Caco-2 (cell line): ENCODE measurements at regions not wholly inside any gene's neighbourhood (a gene's known extent, or its start where the extent isn't known, plus 50 kb on each side); places are given as distances from the start of the nearest gene placed in this dataset.
"Not testable (repeated sequence)": the region's sequence is repeated elsewhere in the genome, so short reads cannot be mapped to it uniquely, and the experiment has no call there.

ENCODE experiments used
- BruUV-seq: library from RNA; stranded (reverse); fragments of 400-500 nt; replicated peaks from 2 replicates; lab custom pipeline; 2021; lab: Mats Ljungman, UMichigan
- CTCF ChIA-PET: fragments of 300-600 bp; sonication (Branson Sonifier 250); formaldehyde crosslinking; loops from one replicate; lab custom pipeline; 2022; ENCODE audit warnings: antibody characterized with exemption; lab: Charles Lee
- POLR2A ChIA-PET: fragments of 300-600 bp; sonication (Branson Sonifier 250); formaldehyde crosslinking; loops from one replicate; lab custom pipeline; 2022; ENCODE audit warnings: antibody characterized with exemption; lab: Charles Lee
- DNase-seq, 2 experiments: peaks; one replicate each; pipeline versions ENCODE4 v3.0.0 to v3.0.0-alpha.2; 2020 to 2022
- H3K27me3 ChIP-seq: replicated peaks from 2 replicates; pipeline ENCODE4 v1.6.0; 2011; ENCODE audit warnings: low read length; ENCODE audit not compliant: control insufficient read depth, insufficient read depth
- H3K36me3 ChIP-seq: 2 replicates; pipeline ENCODE4 v1.5.1; 2011; ENCODE audit warnings: low read length; ENCODE audit not compliant: control insufficient read depth, insufficient read depth
- H3K4me1 ChIP-seq: fragments of 250-450 bp; sonication (Bioruptor Pico); 2 replicates; pipeline ENCODE4 v1.5.1; 2020; ENCODE audit warnings: mild to moderate bottlenecking
- H3K4me3 ChIP-seq: 2 replicates; pipeline ENCODE4 v1.5.1; 2011; ENCODE audit warnings: low read depth, mild to moderate bottlenecking, control low read depth, low read length
- H3K9me3 ChIP-seq: fragments of 250-450 bp; sonication (Bioruptor Pico); 2 replicates; pipeline ENCODE4 v1.5.1; 2020; ENCODE audit warnings: mild to moderate bottlenecking, moderate library complexity
- H3K27ac Mint-ChIP-seq: one replicate; pipeline ENCODE4 v1.8.0; 2022; ENCODE audit warnings: mixed read lengths; ENCODE audit not compliant: unreplicated experiment
- H3K27me3 Mint-ChIP-seq: one replicate; pipeline ENCODE4 v1.8.0; 2022; ENCODE audit warnings: mixed read lengths; ENCODE audit not compliant: insufficient read depth, unreplicated experiment
- H3K36me3 Mint-ChIP-seq: one replicate; pipeline ENCODE4 v1.8.0; 2022; ENCODE audit warnings: mild to moderate bottlenecking, mixed read lengths; ENCODE audit not compliant: insufficient read depth, unreplicated experiment
- H3K4me1 Mint-ChIP-seq: one replicate; pipeline ENCODE4 v1.8.0; 2022; ENCODE audit warnings: low read depth, mixed read lengths; ENCODE audit not compliant: unreplicated experiment
- H3K4me3 Mint-ChIP-seq: one replicate; pipeline ENCODE4 v1.8.0; 2022; ENCODE audit warnings: mild to moderate bottlenecking, moderate library complexity, mixed read lengths; ENCODE audit not compliant: unreplicated experiment
- H3K9me3 Mint-ChIP-seq: one replicate; pipeline ENCODE4 v1.8.0; 2022; ENCODE audit warnings: mixed read lengths; ENCODE audit not compliant: unreplicated experiment
- CTCF ChIP-seq, 2 experiments: fragments of 200-600 bp in 1 of 2; IDR thresholded peaks; 1 replicate in 1 of 2; 2 replicates in 1 of 2; pipeline versions ENCODE4 v1.5.1 to v1.8.0; 2011 to 2022; ENCODE audit warnings: antibody characterized with exemption in 1 of 2, control low read depth in 1 of 2, inconsistent platforms in 1 of 2, low read depth in 1 of 2, low read length in 1 of 2, mild to moderate bottlenecking in 1 of 2, moderate library complexity in 1 of 2; ENCODE audit not compliant: insufficient read depth in 1 of 2, severe bottlenecking in 1 of 2, unreplicated experiment in 1 of 2
- intact Hi-C: fragments of 100-400 bp; cut with micrococcal nuclease; formaldehyde crosslinking; loops from one replicate; pipeline ENCODE4 v1.10.0; 2022; ENCODE audit not compliant: unreplicated experiment

GRCh38 chr4:173991316-173991715 lies 292.2 kb downstream of the FBXO8 start:
- H3K27ac Mint-ChIP-seq = no peak overlapping the region
- H3K36me3 Mint-ChIP-seq = no peaks in the 10 kb centered on the region
- no peaks in the 10 kb centered on the region for H3K27me3 Mint-ChIP-seq
- no peak overlapping the region for H3K4me3 Mint-ChIP-seq
- ChIA-PET POLR2A (no interaction called here), CTCF (interaction anchor here (1.2 kb wide), 1 partner anchor 13 kb away, joined by 5 read pairs; no protein-coding TSS in a partner anchor)
- peaks cover under 1% of the 10 kb centered on the region for H3K4me1 Mint-ChIP-seq
- peaks cover 17% of the 10 kb centered on the region for H3K9me3 Mint-ChIP-seq
- DNase-seq = no peak
- Histone ChIP-seq H3K9me3 (no peaks in the 10 kb centered on the region), H3K4me1 (no peaks in the 10 kb centered on the region), H3K36me3 (no peaks in the 10 kb centered on the region), H3K4me3 (no peak overlapping the region), H3K27me3 (no peaks in the 10 kb centered on the region)
- no TSS peak for BruUV-seq
- TF ChIP-seq CTCF (IDR thresholded peaks at IDR 0.05; ENCODE audit: insufficient read depth in 1 of 2, low read depth in 1 of 2, low read length in 1 of 2, severe bottlenecking in 1 of 2, unreplicated experiment in 1 of 2) = no peak
- intact Hi-C loops = loop anchor here (2.0 kb wide), 1 partner anchor 485 kb away; no protein-coding TSS in a partner anchor

- H3K36me3 Mint-ChIP-seq = no peaks in the 10 kb centered on the region
- no TSS peak for BruUV-seq
Measured at GRCh38 chr4:173990869-173991210, 292.6 kb downstream of the FBXO8 start.

GRCh38 chr4:173990126-173990868 lies 293.2 kb downstream of the FBXO8 start:
- peak in 1 of 2 experiments; percentile 16 for DNase-seq
- intact Hi-C loops = loop anchor here (2.0 kb wide), 1 partner anchor 483 kb away; no protein-coding TSS in a partner anchor
- Histone ChIP-seq H3K9me3 (no peaks in the 10 kb centered on the region), H3K27me3 (no peaks in the 10 kb centered on the region), H3K4me1 (no peaks in the 10 kb centered on the region), H3K36me3 (no peaks in the 10 kb centered on the region), H3K4me3 (no peak overlapping the region)
- POLR2A ChIA-PET = no interaction called here
- Mint-ChIP-seq H3K27ac (no peak overlapping the region), H3K36me3 (no peaks in the 10 kb centered on the region), H3K9me3 (peaks cover 8% of the 10 kb centered on the region), H3K27me3 (no peaks in the 10 kb centered on the region), H3K4me1 (peaks cover 5% of the 10 kb centered on the region), H3K4me3 (no peak overlapping the region)
- no TSS peak for BruUV-seq
- peak; percentile 43 to 58 for TF ChIP-seq CTCF (IDR thresholded peaks at IDR 0.05; ENCODE audit: insufficient read depth in 1 of 2, low read depth in 1 of 2, low read length in 1 of 2, severe bottlenecking in 1 of 2, unreplicated experiment in 1 of 2)
- CTCF ChIA-PET = interaction anchor here (0.7 to 1.2 kb wide), 2 partner anchors 14 to 47 kb away, joined by 3 to 5 read pairs; no protein-coding TSS in a partner anchor

More at GRCh38 chr4:173990869-173991210, 292.6 kb downstream of the FBXO8 start:
- no peaks in the 10 kb centered on the region for H3K4me1 ChIP-seq
- no peak for DNase-seq
- Mint-ChIP-seq H3K27me3 (no peaks in the 10 kb centered on the region), H3K9me3 (peaks cover 12% of the 10 kb centered on the region), H3K4me1 (no peaks in the 10 kb centered on the region), H3K4me3 (no peak overlapping the region), H3K27ac (no peak overlapping the region)
- ChIA-PET POLR2A (no interaction called here), CTCF (interaction anchor here (1.2 kb wide), 1 partner anchor 14 kb away, joined by 5 read pairs; no protein-coding TSS in a partner anchor)
- H3K4me3 ChIP-seq = no peak overlapping the region
- intact Hi-C loops = loop anchor here (2.0 kb wide), 1 partner anchor 484 kb away; no protein-coding TSS in a partner anchor
- no peaks in the 10 kb centered on the region for H3K27me3 ChIP-seq
- no peak for TF ChIP-seq CTCF (IDR thresholded peaks at IDR 0.05; ENCODE audit: insufficient read depth in 1 of 2, low read depth in 1 of 2, low read length in 1 of 2, severe bottlenecking in 1 of 2, unreplicated experiment in 1 of 2)
- no peaks in the 10 kb centered on the region for H3K36me3 ChIP-seq
- H3K9me3 ChIP-seq = no peaks in the 10 kb centered on the region

GRCh38 chr4:173963523-173963922 lies 319.9 kb downstream of the FBXO8 start:
- peaks cover 12% of the 10 kb centered on the region for H3K9me3 Mint-ChIP-seq
- H3K36me3 ChIP-seq, H3K27me3 ChIP-seq, H3K27ac Mint-ChIP-seq, DNase-seq, H3K4me1 Mint-ChIP-seq, H3K27me3 Mint-ChIP-seq, H3K4me1 ChIP-seq, BruUV-seq, CTCF ChIA-PET, H3K4me3 ChIP-seq, H3K4me3 Mint-ChIP-seq, H3K9me3 ChIP-seq, POLR2A ChIA-PET, H3K36me3 Mint-ChIP-seq, intact Hi-C loops: not testable (repeated sequence)
